HCT116 (cell line): ENCODE measurements at regions not wholly inside any gene's neighbourhood (a gene's known extent, or its start where the extent isn't known, plus 50 kb on each side); places are given as distances from the start of the nearest gene placed in this dataset.

ENCODE experiments used
- CEBPB ChIP-seq: IDR thresholded peaks from 2 replicates; pipeline ENCODE4 v1.6.1; 2012; ENCODE audit warnings: low read depth
- POLR2A ChIP-seq: IDR thresholded peaks from 2 replicates; pipeline ENCODE4 v1.7.0; 2011; ENCODE audit warnings: borderline replicate concordance; ENCODE audit not compliant: insufficient read depth, insufficient read length; ENCODE audit errors: extremely low read depth
- SIN3A ChIP-seq: IDR thresholded peaks from 2 replicates; pipeline ENCODE4 v1.6.1; 2012; ENCODE audit warnings: low read depth
- TF ChIP-seq, protein P1 (sequence below): IDR thresholded peaks from 2 replicates; pipeline ENCODE4 v1.6.1; 2012
- TF ChIP-seq, protein P2 (sequence below), 3 experiments: fragments of 200-600 bp in 1 of 3; sonication (generic) in 1 of 3; IDR thresholded peaks in 2 of 3; conservative IDR thresholded peaks in 1 of 3; 2 replicates each; pipeline ENCODE4 v1.5.1; 2012 to 2017; ENCODE audit warnings: low read depth in 2 of 3, low read length in 2 of 3, antibody characterized with exemption in 1 of 3, borderline replicate concordance in 1 of 3, control low read depth in 1 of 3, mild to moderate bottlenecking in 1 of 3, mixed read lengths in 1 of 3, mixed run types in 1 of 3, moderate library complexity in 1 of 3; ENCODE audit not compliant: insufficient read depth in 1 of 3

DNA sequence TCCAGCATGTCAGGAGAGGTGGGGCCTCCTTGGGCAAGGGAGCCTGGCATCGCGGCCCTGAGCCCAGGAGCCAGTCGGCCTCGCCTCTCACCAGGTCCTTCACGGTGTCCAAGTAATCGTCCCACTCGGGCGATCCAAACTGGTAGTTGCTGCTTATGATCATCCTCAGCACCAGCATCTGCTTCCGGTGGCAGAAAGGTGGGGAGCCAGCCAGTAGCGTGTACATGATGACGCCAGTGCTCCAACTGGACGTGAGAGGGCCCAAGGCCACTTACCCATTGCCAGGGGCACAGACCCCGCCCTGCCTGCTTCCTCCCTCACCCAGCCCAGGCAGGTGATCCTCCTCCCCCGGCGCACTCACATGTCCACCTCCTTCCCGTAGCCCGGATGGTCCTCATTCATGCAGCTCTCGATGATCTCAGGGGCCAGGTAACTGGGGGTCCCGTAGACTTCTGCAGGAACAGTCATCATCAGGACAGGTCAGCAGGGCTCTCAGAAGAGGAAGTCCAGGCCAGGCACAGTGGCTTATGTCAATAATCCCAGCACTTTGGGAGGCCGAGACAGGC, 214.7 kb downstream of the OR4C45 start:
- TF ChIP-seq, protein P1, sequence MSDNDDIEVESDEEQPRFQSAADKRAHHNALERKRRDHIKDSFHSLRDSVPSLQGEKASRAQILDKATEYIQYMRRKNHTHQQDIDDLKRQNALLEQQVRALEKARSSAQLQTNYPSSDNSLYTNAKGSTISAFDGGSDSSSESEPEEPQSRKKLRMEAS = no peak
- no peak for TF ChIP-seq POLR2A
- TF ChIP-seq, protein P2, sequence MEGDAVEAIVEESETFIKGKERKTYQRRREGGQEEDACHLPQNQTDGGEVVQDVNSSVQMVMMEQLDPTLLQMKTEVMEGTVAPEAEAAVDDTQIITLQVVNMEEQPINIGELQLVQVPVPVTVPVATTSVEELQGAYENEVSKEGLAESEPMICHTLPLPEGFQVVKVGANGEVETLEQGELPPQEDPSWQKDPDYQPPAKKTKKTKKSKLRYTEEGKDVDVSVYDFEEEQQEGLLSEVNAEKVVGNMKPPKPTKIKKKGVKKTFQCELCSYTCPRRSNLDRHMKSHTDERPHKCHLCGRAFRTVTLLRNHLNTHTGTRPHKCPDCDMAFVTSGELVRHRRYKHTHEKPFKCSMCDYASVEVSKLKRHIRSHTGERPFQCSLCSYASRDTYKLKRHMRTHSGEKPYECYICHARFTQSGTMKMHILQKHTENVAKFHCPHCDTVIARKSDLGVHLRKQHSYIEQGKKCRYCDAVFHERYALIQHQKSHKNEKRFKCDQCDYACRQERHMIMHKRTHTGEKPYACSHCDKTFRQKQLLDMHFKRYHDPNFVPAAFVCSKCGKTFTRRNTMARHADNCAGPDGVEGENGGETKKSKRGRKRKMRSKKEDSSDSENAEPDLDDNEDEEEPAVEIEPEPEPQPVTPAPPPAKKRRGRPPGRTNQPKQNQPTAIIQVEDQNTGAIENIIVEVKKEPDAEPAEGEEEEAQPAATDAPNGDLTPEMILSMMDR (IDR thresholded peaks at IDR 0.05 in 2 of 3, conservative IDR thresholded peaks at IDR 0.05 in 1 of 3; ENCODE audit: borderline replicate concordance in 1 of 3, insufficient read depth in 1 of 3, low read depth in 2 of 3, low read length in 2 of 3) = no peak
- no peak for TF ChIP-seq SIN3A
- TF ChIP-seq CEBPB = no peak
